ENCODE measurements at regions not wholly inside any gene's neighbourhood (a gene's known extent, or its start where the extent isn't known, plus 50 kb on each side); places are given as distances from the start of the nearest gene placed in this dataset.

DNA sequence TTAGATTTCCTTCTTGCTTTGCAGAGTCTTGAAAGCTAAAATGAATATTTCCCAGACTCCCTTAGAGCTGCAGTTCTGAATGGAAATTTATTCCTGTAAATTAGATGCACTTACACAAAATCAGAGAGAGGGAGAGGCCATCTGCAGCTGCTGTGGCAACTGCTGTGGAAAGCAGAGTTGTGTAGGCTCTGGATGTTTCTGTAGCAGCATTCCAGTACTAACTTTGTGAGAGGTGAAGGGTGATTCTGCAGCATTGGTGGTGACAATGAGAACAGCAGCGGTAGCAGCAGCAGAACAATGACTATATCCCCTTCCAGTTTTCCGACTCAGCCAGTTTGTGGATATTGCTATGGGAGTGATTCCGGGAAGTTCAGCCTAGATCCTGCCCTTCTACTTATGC is 433.0 kb upstream of the REG3G start:
- H3K9me3 ChIP-seq (ENCODE audit: control insufficient read depth, low read depth, low read length) = no peaks in the 10 kb centered on the region
- no peak overlapping the region for H3K14ac ChIP-seq (ENCODE audit: insufficient read depth, low read length)
- H3T11ph ChIP-seq (ENCODE audit: low read length) = no peak overlapping the region
- H3K79me1 ChIP-seq (ENCODE audit: insufficient read depth, low read depth, low read length, poor library complexity, severe bottlenecking) = no peaks in the 10 kb centered on the region
- H3K27me3 ChIP-seq (ENCODE audit: insufficient read depth, low read length) = no peaks in the 10 kb centered on the region
- DNase-seq = peak; percentile 29
- no peak overlapping the region for H3K23ac ChIP-seq (ENCODE audit: insufficient read length, low read depth, low read length)
- Mint-ChIP-seq H3K27ac (no peak overlapping the region), H3K4me1 (no peaks in the 10 kb centered on the region), H3K4me3 (no peak overlapping the region), H3K36me3 (ENCODE audit: insufficient read depth in 1 of 3, low read depth in 3 of 3) (peaks cover 0 to 2% (median 0%) of the 10 kb centered on the region in 3 experiments; a peak in 1 of 7 replicates), H3K27me3 (ENCODE audit: low read depth) (no peaks in the 10 kb centered on the region), H3K9me3 (no peaks in the 10 kb centered on the region)
- H2BK15ac ChIP-seq (ENCODE audit: low read depth, low read length) = no peak overlapping the region
- no peak overlapping the region for H3K4me2 ChIP-seq (ENCODE audit: insufficient read depth, insufficient read length, low read length)
- no peak overlapping the region for H4K8ac ChIP-seq (replicated peaks; ENCODE audit: insufficient read length, low read depth, low read length)
- no peak overlapping the region for H3K18ac ChIP-seq (ENCODE audit: insufficient read length, low read depth, low read length)
- no peak overlapping the region for H4K5ac ChIP-seq (ENCODE audit: insufficient read length, low read depth, low read length)
- no peaks in the 10 kb centered on the region for H4K20me1 ChIP-seq (ENCODE audit: control insufficient read depth, insufficient read depth, insufficient read length)
- H4K91ac ChIP-seq (ENCODE audit: insufficient read length, low read depth, low read length) = no peak overlapping the region
- no peak overlapping the region for H3K4ac ChIP-seq (ENCODE audit: low read depth, low read length)
- no peak overlapping the region for H2BK20ac ChIP-seq (ENCODE audit: low read depth, low read length, poor library complexity, severe bottlenecking)
- no peak overlapping the region for H2BK5ac ChIP-seq (ENCODE audit: insufficient read length, low read length)
- H2AFZ ChIP-seq (ENCODE audit: low read length) = peak overlapping the region; percentile 62
- no peak overlapping the region for H3K56ac ChIP-seq (ENCODE audit: insufficient read length, low read depth, low read length)
- TF ChIP-seq, protein P1, sequence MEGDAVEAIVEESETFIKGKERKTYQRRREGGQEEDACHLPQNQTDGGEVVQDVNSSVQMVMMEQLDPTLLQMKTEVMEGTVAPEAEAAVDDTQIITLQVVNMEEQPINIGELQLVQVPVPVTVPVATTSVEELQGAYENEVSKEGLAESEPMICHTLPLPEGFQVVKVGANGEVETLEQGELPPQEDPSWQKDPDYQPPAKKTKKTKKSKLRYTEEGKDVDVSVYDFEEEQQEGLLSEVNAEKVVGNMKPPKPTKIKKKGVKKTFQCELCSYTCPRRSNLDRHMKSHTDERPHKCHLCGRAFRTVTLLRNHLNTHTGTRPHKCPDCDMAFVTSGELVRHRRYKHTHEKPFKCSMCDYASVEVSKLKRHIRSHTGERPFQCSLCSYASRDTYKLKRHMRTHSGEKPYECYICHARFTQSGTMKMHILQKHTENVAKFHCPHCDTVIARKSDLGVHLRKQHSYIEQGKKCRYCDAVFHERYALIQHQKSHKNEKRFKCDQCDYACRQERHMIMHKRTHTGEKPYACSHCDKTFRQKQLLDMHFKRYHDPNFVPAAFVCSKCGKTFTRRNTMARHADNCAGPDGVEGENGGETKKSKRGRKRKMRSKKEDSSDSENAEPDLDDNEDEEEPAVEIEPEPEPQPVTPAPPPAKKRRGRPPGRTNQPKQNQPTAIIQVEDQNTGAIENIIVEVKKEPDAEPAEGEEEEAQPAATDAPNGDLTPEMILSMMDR (conservative IDR thresholded peaks at IDR 0.05) = no peak
- no peak overlapping the region for H3K27ac ChIP-seq (ENCODE audit: insufficient read length, low read depth, low read length)
- H2BK12ac ChIP-seq (ENCODE audit: insufficient read length, low read depth, low read length) = no peak overlapping the region
- no CpG with 5 or more reads among the region's 3 CpGs for WGBS (ENCODE audit: extremely low coverage, insufficient read length, low lambda C conversion rate)
- no peaks in the 10 kb centered on the region for H3K23me2 ChIP-seq (ENCODE audit: insufficient read length, low read depth, low read length, poor library complexity, severe bottlenecking)
- no peaks in the 10 kb centered on the region for H3K4me1 ChIP-seq (ENCODE audit: insufficient read depth, low read length)
- H2BK120ac ChIP-seq (ENCODE audit: low read depth, low read length, poor library complexity, severe bottlenecking) = no peak overlapping the region
- no peak overlapping the region for H2AK5ac ChIP-seq (ENCODE audit: insufficient read length, low read length)
- no peak overlapping the region for H3K9ac ChIP-seq (ENCODE audit: extremely low read depth, insufficient read length, low read length)
- no peaks in the 10 kb centered on the region for H3K79me2 ChIP-seq (ENCODE audit: insufficient read depth, low read length)

Measured in H9 (cell line).